ENCODE measurements at regions not wholly inside any gene's neighbourhood (a gene's known extent, or its start where the extent isn't known, plus 50 kb on each side); places are given as distances from the start of the nearest gene placed in this dataset.

DNA sequence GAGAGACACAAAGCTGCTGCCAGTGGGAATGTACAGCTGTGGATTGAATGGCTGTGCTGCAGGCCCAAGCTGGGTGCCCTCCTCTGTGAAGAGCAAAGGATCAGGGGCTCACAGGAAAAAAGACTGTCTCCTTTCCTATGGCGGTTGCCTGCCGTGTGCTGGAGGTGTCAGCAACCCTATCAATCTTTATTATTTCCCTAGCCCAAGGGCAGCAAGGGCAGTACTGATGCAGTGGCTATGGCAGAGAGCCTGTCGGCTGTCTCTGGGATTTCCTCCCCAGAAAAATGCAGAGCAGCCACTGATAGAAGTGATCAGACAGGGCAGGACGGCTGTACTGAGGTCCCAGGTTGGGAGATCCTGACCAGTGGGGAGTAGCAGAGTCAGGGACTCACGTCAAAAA, 117.3 kb upstream of the CDH12 start:
- Histone ChIP-seq H3K9me3 (ENCODE audit: insufficient read depth, low read length) (no peaks in the 10 kb centered on the region), H4K20me1 (ENCODE audit: low read depth, low read length) (no peaks in the 10 kb centered on the region), H3K4me3 (ENCODE audit: insufficient read depth, low read length, poor library complexity, severe bottlenecking) (no peak overlapping the region), H3K79me2 (ENCODE audit: insufficient read depth, low read length) (no peaks in the 10 kb centered on the region), H2AFZ (ENCODE audit: low read depth, low read length, severe bottlenecking) (no peak overlapping the region), H3K27ac (ENCODE audit: low read depth, low read length) (no peak overlapping the region), H3K9ac (ENCODE audit: low read length) (no peak overlapping the region), H3F3A (ENCODE audit: insufficient read depth) (no peaks in the 10 kb centered on the region), H3K4me2 (ENCODE audit: low read depth, low read length, poor library complexity, severe bottlenecking) (no peak overlapping the region), H3K9me2 (replicated peaks; ENCODE audit: insufficient read depth, low read length) (no peaks in the 10 kb centered on the region), H3K27me3 (ENCODE audit: low read length) (no peaks in the 10 kb centered on the region), H3K36me3 (ENCODE audit: low read length) (no peaks in the 10 kb centered on the region)
- TF ChIP-seq CTCF (IDR thresholded peaks at IDR 0.05; ENCODE audit: insufficient read depth, low read length, poor library complexity, severe bottlenecking) (no peak), EZH2phosphoT487 (conservative IDR thresholded peaks at IDR 0.05; ENCODE audit: low read length) (no peak)

- Histone ChIP-seq H3K36me3 (ENCODE audit: low read length) (no peaks in the 10 kb centered on the region), H3F3A (ENCODE audit: insufficient read depth) (no peaks in the 10 kb centered on the region), H3K4me3 (ENCODE audit: insufficient read depth, low read length, poor library complexity, severe bottlenecking) (no peak overlapping the region), H3K79me2 (ENCODE audit: insufficient read depth, low read length) (no peaks in the 10 kb centered on the region), H3K4me2 (ENCODE audit: low read depth, low read length, poor library complexity, severe bottlenecking) (no peak overlapping the region), H3K9me2 (replicated peaks; ENCODE audit: insufficient read depth, low read length) (no peaks in the 10 kb centered on the region), H3K27me3 (ENCODE audit: low read length) (no peaks in the 10 kb centered on the region), H2AFZ (ENCODE audit: low read depth, low read length, severe bottlenecking) (no peak overlapping the region), H3K9ac (ENCODE audit: low read length) (no peak overlapping the region), H4K20me1 (ENCODE audit: low read depth, low read length) (no peaks in the 10 kb centered on the region), H3K9me3 (ENCODE audit: insufficient read depth, low read length) (no peaks in the 10 kb centered on the region), H3K27ac (ENCODE audit: low read depth, low read length) (no peak overlapping the region)
- no peak for TF ChIP-seq EZH2phosphoT487 (conservative IDR thresholded peaks at IDR 0.05; ENCODE audit: low read length)
Measured at GRCh38 chr5:22968386-22968785, 115.2 kb upstream of the CDH12 start.

DNA sequence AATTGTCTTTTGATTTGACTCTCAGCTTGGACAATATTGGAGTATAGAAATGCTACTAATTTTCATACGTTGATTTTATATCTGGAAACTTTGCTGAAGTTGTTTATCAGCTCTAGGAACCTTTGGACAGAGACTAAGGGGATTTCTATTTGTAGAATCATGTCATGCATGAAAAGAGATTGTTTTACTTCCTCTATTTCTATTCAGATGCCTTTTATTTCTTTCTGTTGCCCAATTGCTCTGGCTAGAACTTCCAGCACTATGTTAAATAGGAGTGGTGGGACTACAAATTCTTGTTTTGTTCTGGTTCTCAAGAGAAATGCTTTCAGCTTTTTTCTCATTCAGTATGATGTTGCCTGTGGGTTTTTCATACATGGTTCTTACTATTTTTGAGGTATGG, 112.8 kb upstream of the CDH12 start:
- no peaks in the 10 kb centered on the region for H3K36me3 ChIP-seq (ENCODE audit: low read length)
- H3K9me3 ChIP-seq (ENCODE audit: insufficient read depth, low read length), result no peaks in the 10 kb centered on the region
- no peaks in the 10 kb centered on the region for H3K9me2 ChIP-seq (replicated peaks; ENCODE audit: insufficient read depth, low read length)

GRCh38 chr5:22964632-22965031, 111.5 kb upstream of the CDH12 start:
- H3F3A ChIP-seq (ENCODE audit: insufficient read depth), result no peaks in the 10 kb centered on the region
- H3K79me2 ChIP-seq (ENCODE audit: insufficient read depth, low read length), result no peaks in the 10 kb centered on the region
- no peaks in the 10 kb centered on the region for H3K27me3 ChIP-seq (ENCODE audit: low read length)
- H3K9me2 ChIP-seq (replicated peaks; ENCODE audit: insufficient read depth, low read length), result no peaks in the 10 kb centered on the region
- H4K20me1 ChIP-seq (ENCODE audit: low read depth, low read length), result no peaks in the 10 kb centered on the region
- H3K36me3 ChIP-seq (ENCODE audit: low read length), result no peaks in the 10 kb centered on the region
- H3K27ac ChIP-seq (ENCODE audit: low read depth, low read length), result no peak overlapping the region
- no peak overlapping the region for H3K9ac ChIP-seq (ENCODE audit: low read length)
- no peak overlapping the region for H2AFZ ChIP-seq (ENCODE audit: low read depth, low read length, severe bottlenecking)
- no peaks in the 10 kb centered on the region for H3K9me3 ChIP-seq (ENCODE audit: insufficient read depth, low read length)
- TF ChIP-seq CTCF (IDR thresholded peaks at IDR 0.05; ENCODE audit: insufficient read depth, low read length, poor library complexity, severe bottlenecking) (no peak), EZH2phosphoT487 (conservative IDR thresholded peaks at IDR 0.05; ENCODE audit: low read length) (no peak)
- H3K4me2 ChIP-seq (ENCODE audit: low read depth, low read length, poor library complexity, severe bottlenecking), result no peak overlapping the region
- H3K4me3 ChIP-seq (ENCODE audit: insufficient read depth, low read length, poor library complexity, severe bottlenecking), result no peak overlapping the region

More for the DNA sequence above, 112.8 kb upstream of the CDH12 start:
- TF ChIP-seq CTCF (IDR thresholded peaks at IDR 0.05; ENCODE audit: insufficient read depth, low read length, poor library complexity, severe bottlenecking) (no peak), EZH2phosphoT487 (conservative IDR thresholded peaks at IDR 0.05; ENCODE audit: low read length) (no peak)
- Histone ChIP-seq H3K27me3 (ENCODE audit: low read length) (no peaks in the 10 kb centered on the region), H3K27ac (ENCODE audit: low read depth, low read length) (no peak overlapping the region), H3F3A (ENCODE audit: insufficient read depth) (no peaks in the 10 kb centered on the region), H3K4me2 (ENCODE audit: low read depth, low read length, poor library complexity, severe bottlenecking) (peak overlapping the region; percentile 16), H3K4me3 (ENCODE audit: insufficient read depth, low read length, poor library complexity, severe bottlenecking) (no peak overlapping the region), H3K9ac (ENCODE audit: low read length) (no peak overlapping the region), H2AFZ (ENCODE audit: low read depth, low read length, severe bottlenecking) (no peak overlapping the region), H4K20me1 (ENCODE audit: low read depth, low read length) (no peaks in the 10 kb centered on the region), H3K79me2 (ENCODE audit: insufficient read depth, low read length) (no peaks in the 10 kb centered on the region)

Data from SU-DHL-6 (cell line).